Hematopoietic multipotent progenitor cell treated with erythropoietin and hydrocortisone succinate and interleukin-3 and kit ligand, for 6 days (in vitro differentiated cells): ENCODE measurements at regions not wholly inside any gene's neighbourhood (a gene's known extent, or its start where the extent isn't known, plus 50 kb on each side); places are given as distances from the start of the nearest gene placed in this dataset.

ENCODE experiments used
- DNase-seq: peaks from one replicate; pipeline ENCODE4 v3.0.0-alpha.2; 2015

DNA sequence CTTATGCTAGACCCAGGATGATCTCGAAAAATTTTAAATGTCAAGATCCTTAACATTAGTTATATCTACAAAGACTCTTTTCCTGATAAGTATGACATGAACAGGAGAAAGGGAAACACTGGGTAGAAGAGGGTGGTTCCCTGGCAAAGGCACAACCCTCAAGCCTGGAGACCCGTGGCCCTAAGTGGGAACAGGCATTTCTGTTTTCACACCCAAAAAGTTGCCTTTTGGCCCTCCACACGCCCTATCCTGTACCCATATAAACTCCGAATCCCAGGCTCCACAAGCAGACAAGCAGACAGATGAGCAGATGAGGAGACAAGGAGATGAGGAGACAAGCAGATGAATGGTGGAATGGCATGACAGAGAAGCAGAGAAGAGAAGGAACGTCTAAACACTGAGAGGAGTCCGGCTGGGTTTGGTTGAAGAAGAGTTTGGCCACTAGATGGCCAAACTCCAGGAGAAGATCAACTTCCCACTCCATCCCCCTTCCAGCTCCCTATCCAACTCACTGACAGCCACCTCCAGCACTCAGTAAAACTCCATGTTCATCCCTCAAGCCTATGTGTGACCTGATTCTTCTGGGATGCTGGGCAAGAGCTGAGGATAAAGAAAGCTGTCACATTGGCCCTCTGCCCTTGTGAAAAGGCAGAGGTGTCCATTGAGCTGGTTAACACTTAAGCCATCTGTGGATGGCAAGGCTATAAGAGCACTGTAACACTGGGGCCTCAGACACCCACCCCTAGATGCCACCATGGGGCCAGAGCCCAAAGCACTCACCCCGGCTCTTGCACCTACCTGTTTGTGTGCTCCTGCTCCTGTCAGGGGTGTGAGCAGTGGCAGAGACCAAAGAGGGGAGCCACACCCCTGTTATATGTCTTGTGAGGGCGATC lies 139.6 kb upstream of the FAM20A start:
- no peak for DNase-seq

DNA sequence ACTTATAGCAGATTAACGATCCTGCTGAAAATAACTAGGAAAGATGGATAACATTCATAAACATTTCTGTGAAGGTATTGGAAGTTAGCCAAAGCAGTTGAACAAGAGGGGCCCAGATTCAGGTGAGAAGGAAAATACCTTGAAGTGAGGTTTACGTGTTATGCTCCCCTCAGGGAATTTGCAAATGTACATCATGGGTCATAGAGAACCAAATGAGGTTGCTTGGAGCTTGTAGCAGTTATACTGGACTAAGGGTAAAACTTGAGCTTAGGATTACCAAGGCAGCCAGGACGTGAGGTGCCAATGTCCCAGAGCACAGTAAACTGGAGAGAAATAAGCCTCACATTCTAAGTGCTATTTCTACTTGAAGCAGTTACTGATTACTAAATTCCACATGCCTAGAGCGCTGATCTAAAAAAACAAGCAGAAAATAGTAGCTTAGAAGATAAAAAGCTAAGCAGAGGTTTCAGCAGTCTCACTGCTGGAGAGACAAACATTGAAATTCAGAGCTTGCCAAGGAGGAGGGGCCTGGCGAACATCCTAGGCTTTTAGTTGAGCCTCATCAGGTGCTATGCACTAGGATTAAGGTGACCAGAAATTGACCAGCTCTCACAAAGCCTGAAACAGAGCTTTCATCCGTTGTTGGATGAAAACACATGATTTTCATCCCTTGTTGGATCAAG lies 136.7 kb upstream of the FAM20A start:
- DNase-seq: no peak

DNA sequence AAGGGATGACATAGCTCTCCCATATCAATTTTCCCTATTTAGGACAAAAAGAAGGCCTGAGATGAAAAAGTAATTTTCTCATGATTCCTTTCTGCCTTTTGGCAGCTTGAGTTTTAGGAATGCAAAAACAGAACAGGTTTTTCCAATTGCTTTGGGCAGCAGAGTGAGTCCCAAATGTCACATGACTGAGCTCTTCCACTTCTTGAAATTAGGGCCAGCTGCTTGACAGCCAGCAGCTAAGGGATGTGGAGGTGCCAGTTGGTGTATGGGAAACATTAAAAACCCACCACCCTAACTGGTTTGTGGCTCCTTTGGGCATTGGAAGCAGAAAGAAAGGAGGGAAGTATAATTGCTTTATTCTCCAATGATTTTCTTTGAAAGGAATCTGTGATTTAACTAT lies 133.8 kb upstream of the FAM20A start:
- DNase-seq: no peak

DNA sequence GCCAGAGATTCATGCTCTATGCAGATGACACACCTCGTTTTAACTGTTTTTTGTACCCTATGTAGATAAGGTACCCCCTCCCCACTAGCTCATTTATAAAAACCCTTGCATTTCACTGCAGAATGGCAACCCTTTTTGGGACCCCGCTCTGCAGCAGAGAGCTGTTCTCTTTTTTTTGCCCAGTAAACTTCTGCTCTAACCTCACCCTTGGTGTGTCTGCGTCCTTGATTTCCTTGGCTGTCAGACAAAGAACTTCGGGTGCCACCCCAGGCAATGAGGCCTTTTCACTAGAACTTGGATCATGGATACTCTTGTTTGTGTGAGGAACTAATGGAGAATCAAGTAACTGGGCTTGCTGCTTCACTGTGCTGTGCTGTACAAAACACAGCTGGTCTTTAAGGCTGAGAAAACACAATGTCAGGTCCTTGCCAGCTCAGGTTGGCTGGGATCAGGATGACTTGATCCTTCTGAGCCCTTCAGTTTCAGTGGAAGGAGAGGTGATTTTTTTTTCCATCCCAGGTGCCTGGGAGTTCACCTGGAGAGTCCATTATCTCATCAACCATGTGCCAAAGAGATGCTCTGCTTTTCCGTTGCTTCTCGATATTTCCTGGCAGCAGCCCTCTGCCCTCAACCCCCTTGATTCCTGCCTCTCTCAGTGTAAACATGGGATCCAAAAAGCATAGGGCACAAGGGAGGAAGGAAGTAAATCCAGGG lies 133.2 kb upstream of the FAM20A start:
- DNase-seq: no peak

DNA sequence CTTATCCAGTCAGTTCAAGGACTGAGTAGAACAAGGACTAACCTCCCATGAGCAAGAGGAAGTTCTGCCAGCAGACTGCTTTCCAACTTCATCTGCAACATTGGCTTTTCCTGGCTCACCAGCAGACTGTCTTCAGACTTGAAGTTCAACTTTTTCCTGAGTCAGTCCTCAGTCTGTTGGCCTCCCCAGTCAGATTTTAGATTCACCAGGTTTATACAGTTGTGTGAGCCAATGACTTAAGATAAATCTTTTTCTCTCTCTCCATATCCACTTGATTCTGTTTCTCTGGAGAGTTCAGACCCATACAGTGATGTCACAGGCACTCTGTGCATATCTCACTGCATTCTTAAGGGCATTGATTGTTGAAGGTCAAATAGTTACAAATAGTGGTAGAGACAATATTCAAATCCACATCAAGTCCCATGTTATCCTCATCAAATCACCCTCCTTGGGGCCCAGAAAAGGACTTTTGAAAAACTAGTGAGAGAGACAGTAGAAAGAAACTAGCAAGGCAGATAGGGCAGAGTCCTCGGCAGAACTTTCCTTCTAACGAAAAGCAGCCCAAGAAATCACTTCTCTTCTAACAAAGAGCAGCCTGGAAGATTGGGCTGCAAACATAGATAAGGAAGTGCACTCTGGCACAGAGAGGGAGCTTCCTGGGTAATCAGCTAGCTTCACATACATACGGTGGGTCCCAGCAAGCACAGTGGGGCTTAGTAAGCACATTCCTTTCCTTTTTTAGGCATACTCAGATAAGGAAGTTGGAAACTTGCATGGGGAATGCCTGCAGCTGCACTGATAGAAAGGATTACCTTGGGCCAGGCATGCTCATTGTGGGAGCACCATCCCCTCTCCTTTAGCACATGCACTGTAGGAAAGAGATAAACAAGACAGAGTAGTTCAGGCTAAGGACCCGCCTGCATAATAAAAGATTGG lies 132.3 kb upstream of the FAM20A start:
- peak; percentile 4 for DNase-seq

DNA sequence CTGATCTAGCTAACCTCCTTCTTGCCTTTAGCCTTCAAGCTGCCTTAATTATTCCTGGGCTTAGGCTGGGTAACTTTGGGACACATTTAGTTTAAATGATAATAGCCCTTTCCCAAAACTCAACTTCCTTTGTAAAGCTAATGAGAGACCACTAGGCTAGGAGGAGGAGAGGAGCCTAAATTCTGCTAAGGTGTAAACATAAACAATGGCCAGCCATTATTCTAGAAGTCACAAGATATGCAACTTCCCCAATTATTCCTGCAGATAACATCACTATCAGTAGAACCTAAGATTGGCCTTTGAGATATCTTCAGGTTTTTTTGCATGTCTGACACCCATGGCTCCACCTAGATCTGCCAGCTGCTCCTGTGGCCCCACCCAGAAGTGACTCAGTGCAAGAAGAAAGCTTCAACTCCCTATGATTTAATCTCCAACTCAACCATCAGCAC lies 131.2 kb upstream of the FAM20A start:
- DNase-seq: peak; percentile 16

DNA sequence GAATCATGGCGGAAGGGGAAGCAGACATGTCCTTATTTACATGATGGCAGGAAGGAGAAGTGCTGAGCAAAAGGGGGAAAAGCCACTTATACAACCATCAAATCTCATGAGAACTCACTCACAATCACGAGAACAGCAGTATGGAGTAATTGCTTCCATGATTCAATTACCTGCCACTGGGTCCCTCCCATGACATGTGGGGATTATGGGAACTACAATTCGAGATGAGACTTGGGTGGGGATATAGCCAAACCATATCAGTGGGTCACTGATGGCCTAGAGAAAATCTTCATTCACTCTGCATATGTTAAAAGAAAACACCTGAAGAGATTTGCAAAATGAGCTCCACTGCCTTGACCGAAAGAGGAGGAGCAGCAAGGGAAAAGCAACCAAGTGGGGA lies 130.3 kb upstream of the FAM20A start:
- DNase-seq: no peak

DNA sequence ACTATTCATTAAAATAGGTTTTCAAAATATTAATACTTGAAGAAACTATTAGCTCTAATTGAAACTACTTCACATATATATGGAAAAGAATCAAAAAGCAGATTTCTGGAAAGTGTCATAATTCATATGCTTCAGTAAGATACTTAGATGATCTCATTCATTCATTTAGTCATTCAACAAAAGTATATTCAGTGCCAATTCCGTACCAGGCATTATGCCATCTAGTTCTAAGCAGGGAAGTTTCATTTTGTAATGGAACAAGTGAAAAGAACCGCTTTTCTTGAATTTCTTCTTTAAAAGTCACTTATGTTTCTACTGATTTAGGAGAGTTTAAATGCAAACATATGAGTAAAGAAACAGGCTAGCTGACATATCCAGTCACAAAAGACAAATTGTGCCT lies 118.3 kb upstream of the FAM20A start:
- DNase-seq: no peak

DNA sequence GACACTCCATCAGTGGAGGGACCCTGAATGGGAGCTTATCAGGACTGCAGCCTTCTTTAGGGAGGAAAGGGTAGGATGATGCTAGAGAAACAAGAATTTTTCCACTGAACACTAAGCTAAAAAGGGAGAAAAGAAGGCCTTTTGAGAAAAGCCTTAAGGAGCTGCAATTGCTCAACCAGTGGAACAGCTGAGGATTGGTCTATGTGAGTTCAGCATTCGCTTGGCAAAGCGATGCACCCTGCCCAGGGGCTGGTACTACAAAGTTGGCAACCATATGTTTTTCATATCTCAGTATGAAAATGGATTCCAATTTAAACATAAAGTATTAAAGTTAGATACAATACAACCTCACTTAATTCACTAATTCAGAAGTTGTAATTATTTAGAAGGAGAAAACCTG lies 117.8 kb upstream of the FAM20A start:
- DNase-seq: no peak

DNA sequence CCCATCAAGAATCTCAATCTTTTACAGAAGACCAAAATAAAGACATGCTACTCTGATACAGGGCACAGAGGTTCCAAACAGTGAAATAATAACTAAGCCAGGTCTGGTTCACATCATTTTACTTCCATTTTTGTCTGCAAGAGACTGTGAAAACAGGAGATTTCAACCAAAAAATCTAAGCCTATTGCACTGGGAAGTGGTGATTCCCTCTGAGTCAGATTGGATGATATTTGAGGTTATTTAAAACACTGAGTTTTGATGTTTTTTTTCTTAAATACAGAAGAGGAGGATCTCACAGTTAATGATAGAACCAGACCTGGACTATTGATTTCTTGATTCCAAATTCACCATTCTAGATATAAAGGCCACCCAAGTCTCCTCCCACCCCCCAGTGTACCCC lies 117.3 kb upstream of the FAM20A start:
- DNase-seq: no peak

DNA sequence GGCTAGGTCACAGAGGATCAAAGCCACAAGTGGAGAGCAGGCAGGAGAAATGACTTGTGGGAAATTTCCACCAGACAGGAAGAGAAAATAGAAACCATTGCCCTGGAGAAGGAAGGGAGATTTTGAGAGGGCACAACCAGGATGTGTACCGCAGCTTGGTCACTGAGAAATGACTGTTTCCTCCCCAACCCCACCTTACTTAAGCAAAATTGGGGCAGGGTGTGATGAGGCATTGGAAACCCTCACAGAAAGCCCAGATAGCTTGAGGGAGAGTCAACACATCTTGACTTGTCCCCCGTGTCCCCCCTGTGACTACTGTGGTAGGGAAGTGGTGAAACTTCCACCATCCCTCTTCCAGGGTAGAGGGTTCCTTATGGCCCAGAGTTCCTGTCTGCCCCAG lies 113.5 kb upstream of the FAM20A start:
- DNase-seq: no peak

DNA sequence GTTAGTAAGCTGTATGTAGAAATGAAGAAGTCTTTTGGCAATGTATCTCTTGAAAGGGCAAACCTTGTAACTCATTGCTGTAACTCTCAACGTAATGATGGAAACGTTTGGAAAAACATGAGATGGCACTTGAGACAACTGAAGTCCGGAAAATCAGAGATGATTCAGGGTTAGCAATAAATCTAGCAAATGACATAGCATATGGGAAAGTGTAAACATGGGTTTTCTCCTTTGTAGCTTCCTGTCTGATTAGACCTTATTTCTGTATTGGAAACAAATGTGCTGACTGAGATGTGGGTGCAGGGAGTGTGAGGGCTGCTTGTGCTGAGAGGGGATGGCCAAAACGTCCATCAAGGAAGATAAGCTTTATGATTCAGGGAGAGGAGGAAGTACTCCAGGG lies 110.7 kb upstream of the FAM20A start:
- no peak for DNase-seq

DNA sequence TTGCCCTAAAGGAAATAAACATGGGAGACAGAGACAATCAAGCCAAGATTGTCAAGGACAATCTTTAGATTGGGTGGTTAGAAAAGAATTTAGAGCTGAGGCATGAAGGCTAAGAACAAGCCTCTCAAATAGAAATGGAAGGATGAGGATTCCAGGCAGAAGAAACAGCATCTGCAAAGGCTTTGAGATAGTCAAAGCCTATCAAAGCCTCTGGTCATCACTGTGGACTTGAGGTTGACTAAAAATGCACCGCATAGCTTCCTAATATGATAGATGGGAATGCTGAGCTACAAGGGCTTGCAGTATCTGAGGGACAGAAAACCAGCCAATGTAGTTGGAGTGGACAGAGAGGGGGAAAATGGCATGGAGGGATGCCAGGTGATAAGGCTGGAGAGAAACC lies 109.8 kb upstream of the FAM20A start:
- no peak for DNase-seq

DNA sequence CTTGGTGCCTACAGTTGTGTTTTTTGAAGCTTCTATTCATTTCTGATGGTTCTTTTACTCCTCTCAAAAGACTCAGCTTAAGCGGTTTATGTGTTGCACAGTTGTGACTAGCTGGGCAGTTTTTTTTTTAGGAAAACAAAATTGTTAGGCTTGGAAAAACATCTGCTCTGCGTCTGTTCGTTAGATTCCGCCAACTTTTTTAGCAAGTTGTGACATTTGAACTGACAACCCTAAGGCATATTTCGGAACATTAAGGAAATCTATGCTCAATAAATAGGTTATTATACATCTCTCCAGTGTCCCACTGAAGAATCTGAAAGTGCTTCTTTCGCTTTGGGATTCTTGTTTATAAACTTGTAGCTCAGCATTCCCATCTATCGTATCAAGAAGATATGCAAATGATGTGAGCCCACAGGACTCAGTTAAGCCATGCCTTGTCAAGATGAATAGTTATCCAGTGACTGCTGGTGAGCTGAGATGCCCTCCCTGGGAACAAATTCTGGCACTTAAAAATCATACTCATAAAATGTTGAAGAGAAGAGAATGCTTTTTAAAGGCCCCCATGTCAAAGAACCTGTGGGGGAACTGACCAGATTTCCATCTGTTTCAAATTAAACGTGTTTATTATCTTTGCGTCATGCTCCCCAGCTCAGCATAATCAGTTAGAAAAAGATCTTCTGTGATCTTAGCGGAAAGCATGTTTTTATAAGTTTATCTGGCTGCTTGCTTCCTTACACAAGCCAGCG lies 109.0 kb upstream of the FAM20A start:
- DNase-seq: no peak

DNA sequence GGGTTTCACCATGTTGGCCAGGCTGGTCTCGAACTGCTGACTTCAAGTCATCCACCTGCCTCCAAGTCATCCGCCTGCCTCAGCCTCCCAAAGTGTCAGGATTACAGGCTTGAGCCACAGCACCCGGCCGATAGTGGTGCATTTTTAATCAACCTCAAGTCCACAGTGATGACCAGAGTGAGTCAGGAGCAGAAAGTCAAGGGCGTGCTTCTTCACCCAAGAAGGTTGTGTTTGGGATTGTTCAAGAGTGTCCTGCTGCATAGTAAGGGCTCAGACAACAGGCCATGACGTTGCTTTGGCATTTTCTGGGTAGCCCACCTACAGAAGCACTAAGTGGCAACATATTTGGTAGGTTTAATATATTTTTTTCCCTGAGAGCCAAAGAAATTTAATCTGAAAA lies 108.3 kb upstream of the FAM20A start:
- DNase-seq: no peak

DNA sequence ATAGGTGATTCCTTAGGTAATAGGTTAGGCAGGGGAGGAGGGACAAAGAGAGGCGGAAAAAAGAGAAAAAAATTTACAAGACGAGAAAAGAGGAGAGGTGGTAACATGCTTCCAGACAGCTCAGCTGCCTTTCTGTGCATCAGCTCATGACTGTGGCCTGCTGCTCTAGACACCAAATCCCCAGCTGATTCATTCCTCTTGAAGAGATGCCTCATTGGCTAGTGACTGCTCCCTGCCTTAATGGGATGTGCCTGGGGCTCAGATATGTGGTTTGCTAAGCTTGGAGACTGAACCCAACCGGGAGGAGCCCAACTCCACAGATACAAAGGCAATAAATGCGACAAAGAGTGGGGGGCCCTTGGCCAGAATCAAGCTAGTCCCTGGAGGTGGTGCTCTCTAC lies 105.9 kb upstream of the FAM20A start:
- no peak for DNase-seq

DNA sequence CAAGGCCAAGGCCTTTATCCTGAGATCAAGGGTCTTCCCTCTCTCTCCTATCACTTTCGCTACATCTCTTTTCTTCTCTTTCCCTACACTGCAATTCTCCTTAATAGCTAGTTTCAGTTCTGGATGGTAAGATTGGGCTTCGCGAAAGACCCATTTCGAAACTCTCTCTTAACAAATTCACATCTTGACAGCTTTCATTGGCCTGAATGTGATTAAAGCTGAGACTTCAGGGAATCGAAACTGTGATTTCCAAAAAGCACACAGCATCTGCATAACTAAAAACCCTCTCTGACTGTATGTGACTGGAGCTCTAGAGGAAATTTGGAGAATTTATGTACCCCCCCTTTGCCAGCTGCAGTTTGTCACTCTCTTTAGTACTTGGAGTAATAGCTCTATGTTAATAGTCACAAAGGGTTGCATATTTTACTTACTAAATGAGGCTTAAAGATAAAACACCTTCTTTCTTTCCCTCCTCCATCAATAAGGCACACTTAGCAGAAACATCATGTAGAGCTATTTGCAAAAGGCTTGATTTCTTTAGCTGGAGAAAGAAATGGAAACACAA lies 105.3 kb upstream of the FAM20A start:
- DNase-seq: no peak

DNA sequence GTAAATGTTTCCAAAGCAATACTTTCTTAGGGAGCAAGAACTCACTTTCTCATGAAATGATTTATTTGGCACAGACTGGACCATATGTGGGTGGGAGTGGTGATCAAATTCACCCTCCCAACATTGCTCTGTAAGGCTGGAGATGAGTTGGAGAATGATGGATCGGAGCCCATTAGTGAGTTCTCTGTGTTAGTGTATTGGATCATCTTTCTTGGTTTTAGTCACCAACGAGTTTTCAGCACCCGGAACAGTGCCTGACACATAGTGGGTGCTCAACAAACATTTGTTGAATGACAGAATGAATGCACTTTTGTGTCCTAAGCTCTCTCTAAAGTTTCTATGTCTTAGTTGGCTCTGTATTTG lies 104.5 kb upstream of the FAM20A start:
- no peak for DNase-seq

DNA sequence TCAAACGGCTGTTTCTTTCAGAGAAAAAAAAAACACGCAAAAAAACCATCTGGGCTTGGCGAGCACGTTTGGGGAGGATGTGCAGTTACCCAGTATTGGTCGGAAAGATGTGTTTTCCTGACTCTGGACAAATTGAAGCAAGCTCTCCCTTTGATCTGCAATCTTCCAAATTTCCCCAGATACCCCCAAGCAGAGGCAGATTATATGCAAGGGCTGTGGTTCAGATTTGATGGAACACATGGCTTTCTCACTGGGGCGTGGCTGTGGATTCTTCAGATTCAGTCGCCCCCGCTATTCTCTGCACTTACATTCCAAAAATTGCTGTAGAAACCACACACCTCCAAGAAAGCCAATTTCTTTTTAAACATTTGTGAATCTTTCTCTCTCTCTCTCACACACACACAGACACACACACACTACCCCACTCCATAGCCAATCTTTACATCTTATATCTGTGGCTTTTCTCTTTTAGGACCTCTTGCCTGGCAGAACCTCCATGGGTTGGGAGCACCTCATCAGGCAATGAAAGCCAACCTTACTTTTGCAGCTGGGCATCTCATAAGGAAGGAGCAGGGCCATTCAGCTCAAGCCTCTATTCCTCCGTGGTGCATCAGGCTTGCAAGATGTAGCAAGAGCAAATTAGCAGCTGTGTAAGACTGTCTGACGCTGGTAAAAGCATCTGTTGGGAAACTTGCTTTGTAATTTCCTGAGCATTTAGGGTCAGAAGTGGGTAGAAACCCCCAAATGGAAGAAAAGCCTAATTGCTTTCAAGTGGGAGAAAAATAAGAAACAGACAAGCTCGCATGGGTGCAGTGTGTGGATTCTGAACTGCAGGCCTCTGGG lies 103.9 kb upstream of the FAM20A start:
- DNase-seq: no peak

DNA sequence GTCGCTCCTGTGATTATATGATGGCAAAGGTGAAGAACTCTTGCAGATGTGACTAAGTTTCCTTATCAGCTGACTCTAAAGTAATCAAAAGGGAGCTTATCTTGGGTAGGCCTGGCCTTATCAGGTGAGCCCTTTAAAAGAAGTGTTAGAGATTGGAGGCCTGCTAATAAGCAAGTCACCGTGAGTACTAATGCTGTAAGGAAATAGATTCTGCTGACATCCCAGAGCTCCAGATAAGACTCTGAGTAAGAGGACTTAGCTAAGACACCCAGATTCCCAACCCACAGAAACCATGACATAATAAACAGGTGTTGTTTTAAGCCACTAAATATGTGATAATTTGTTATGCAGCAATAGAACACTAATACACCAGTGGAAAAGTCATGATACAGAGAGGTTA lies 99.9 kb upstream of the FAM20A start:
- DNase-seq: no peak

DNA sequence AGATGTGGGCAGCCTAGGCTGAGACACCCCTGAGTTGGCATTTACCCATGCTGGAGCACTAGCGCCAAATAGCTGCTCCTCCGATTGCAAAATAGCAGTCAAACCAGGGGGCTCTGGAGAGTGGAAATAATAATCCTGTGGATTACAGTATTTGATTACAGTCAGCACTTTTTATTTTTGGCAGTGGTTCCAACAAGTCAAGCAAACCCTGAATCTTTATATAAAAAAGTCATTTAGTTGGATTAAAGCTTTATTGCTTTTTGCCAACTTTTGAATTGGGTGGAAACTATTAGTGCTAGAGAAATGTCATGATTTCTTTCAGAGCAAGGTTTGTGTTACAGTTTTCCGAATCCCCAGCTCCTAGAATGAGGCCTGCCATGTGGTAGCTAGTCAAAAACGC lies 99.3 kb upstream of the FAM20A start:
- DNase-seq: no peak
